HG02938 (cell line): ENCODE measurements at regions not wholly inside any gene's neighbourhood (a gene's known extent, or its start where the extent isn't known, plus 50 kb on each side); places are given as distances from the start of the nearest gene placed in this dataset.

Experiments
- ATAC-seq: cut with Tn5 transposase; IDR thresholded peaks from one replicate; pipeline ENCODE4 v1.9.1; 2021; ENCODE audit warnings: mild to moderate bottlenecking, moderate library complexity; ENCODE audit not compliant: unreplicated experiment

- no peak for ATAC-seq
Observed at GRCh38 chr2:215522237-215522636, 86.4 kb upstream of the FN1 start.

- ATAC-seq, result no peak
Observed at GRCh38 chr2:215521031-215521430, 85.2 kb upstream of the FN1 start.

GRCh38 chr2:215517391-215517790, 81.5 kb upstream of the FN1 start:
- ATAC-seq, result no peak

GRCh38 chr2:215514516-215514915, 78.6 kb upstream of the FN1 start:
- ATAC-seq, result no peak

- no peak for ATAC-seq
Observed at GRCh38 chr2:215511454-215512346, 75.8 kb upstream of the FN1 start.

- no peak for ATAC-seq
Observed at GRCh38 chr2:215507836-215508235, 72.0 kb upstream of the FN1 start.

GRCh38 chr2:215507136-215507535, 71.3 kb upstream of the FN1 start:
- ATAC-seq, result no peak

GRCh38 chr2:215506604-215506990, 70.7 kb upstream of the FN1 start:
- no peak for ATAC-seq

GRCh38 chr2:215505044-215505786, 69.3 kb upstream of the FN1 start:
- ATAC-seq, result no peak

GRCh38 chr2:215504547-215504946, 68.7 kb upstream of the FN1 start:
- ATAC-seq, result no peak

GRCh38 chr2:215503381-215503780, 67.5 kb upstream of the FN1 start:
- no peak for ATAC-seq

GRCh38 chr2:215500466-215500865, 64.6 kb upstream of the FN1 start:
- ATAC-seq, result no peak

GRCh38 chr2:215499331-215499730, 63.5 kb upstream of the FN1 start:
- no peak for ATAC-seq

GRCh38 chr2:215498431-215498830, 62.6 kb upstream of the FN1 start:
- ATAC-seq, result no peak

- no peak for ATAC-seq
Observed at GRCh38 chr2:215493376-215493775, 57.5 kb upstream of the FN1 start.

GRCh38 chr2:215489288-215489848, 53.5 kb upstream of the FN1 start:
- no peak for ATAC-seq

- ATAC-seq, result no peak
Observed at GRCh38 chr2:215487002-215487372, 51.1 kb upstream of the FN1 start.

- no peak for ATAC-seq
Observed at GRCh38 chr2:215486291-215487001, 50.6 kb upstream of the FN1 start.
